Anterior cingulate cortex (tissue), 58 donors: ENCODE measurements at regions not wholly inside any gene's neighbourhood (a gene's known extent, or its start where the extent isn't known, plus 50 kb on each side); places are given as distances from the start of the nearest gene placed in this dataset.
A peak's percentile ranks its signal among the peaks of the same experiment; 100 is the strongest.

ENCODE experiments used
- DNase-seq, 58 donors: peaks; one replicate each; lab custom pipeline; 2025; lab: John Stamatoyannopoulos, UW

- DNase-seq = no peak
Measured at GRCh38 chr2:183214680-183215079, 90.4 kb downstream of the NUP35 start.

- DNase-seq = no peak
Measured at GRCh38 chr2:183215917-183216316, 91.7 kb downstream of the NUP35 start.

- DNase-seq = no peak
Measured at GRCh38 chr2:183219888-183220287, 95.6 kb downstream of the NUP35 start.

- no peak for DNase-seq
Measured at GRCh38 chr2:183222751-183223150, 98.5 kb downstream of the NUP35 start.

- DNase-seq = peak in 3 of 58 donors; percentile 1 to 5 (median 4)
Measured at GRCh38 chr2:183224948-183225347, 100.7 kb downstream of the NUP35 start.

GRCh38 chr2:183227176-183227575 is 102.9 kb downstream of the NUP35 start:
- DNase-seq = peak in 1 of 58 donors; percentile 8

GRCh38 chr2:183229386-183229785 is 105.1 kb downstream of the NUP35 start:
- no peak for DNase-seq

- no peak for DNase-seq
Measured at GRCh38 chr2:183232161-183232865, 108.1 kb downstream of the NUP35 start.

- no peak for DNase-seq
Measured at GRCh38 chr2:183242937-183243336, 118.7 kb downstream of the NUP35 start.

GRCh38 chr2:183243758-183244157 is 119.5 kb downstream of the NUP35 start:
- no peak for DNase-seq

- DNase-seq = no peak
Measured at GRCh38 chr2:183244300-183244844, 120.1 kb downstream of the NUP35 start.

GRCh38 chr2:183248866-183249567 is 124.8 kb downstream of the NUP35 start:
- DNase-seq = no peak

GRCh38 chr2:183250061-183250460 is 125.8 kb downstream of the NUP35 start:
- no peak for DNase-seq

GRCh38 chr2:183250472-183250871 is 126.2 kb downstream of the NUP35 start:
- no peak for DNase-seq

GRCh38 chr2:183253441-183254130 is 129.3 kb downstream of the NUP35 start:
- peak in 6 of 58 donors; percentile 2 to 26 (median 7) for DNase-seq

- DNase-seq = no peak
Measured at GRCh38 chr2:183255411-183255810, 131.2 kb downstream of the NUP35 start.

- no peak for DNase-seq
Measured at GRCh38 chr2:183259921-183260320, 135.7 kb downstream of the NUP35 start.

- no peak for DNase-seq
Measured at GRCh38 chr2:183260527-183260926, 136.3 kb downstream of the NUP35 start.

GRCh38 chr2:183264890-183265535 is 140.8 kb downstream of the NUP35 start:
- DNase-seq = no peak

GRCh38 chr2:183267148-183267827 is 143.0 kb downstream of the NUP35 start:
- no peak for DNase-seq
